ENCODE measurements at regions not wholly inside any gene's neighbourhood (a gene's known extent, or its start where the extent isn't known, plus 50 kb on each side); places are given as distances from the start of the nearest gene placed in this dataset.

- H3K4me3 ChIP-seq (ENCODE audit: low read depth, low read length), result no peak overlapping the region
- no peak for TF ChIP-seq CTCF (IDR thresholded peaks at IDR 0.05; ENCODE audit: low read depth, low read length, missing control alignments)
- in situ Hi-C loops (cut with HindIII; ENCODE audit: low sequenced_read_pairs), result no loop called here
- DNase-seq (ENCODE audit: low read depth), result no peak
Observed at GRCh38 chr4:167786504-167786903, 305.8 kb upstream of the ANXA10 start.

GRCh38 chr4:167787231-167787630 is 305.1 kb upstream of the ANXA10 start:
- H3K4me3 ChIP-seq (ENCODE audit: low read depth, low read length), result no peak overlapping the region
- no peak for TF ChIP-seq CTCF (IDR thresholded peaks at IDR 0.05; ENCODE audit: low read depth, low read length, missing control alignments)
- no peak for DNase-seq (ENCODE audit: low read depth)
- in situ Hi-C loops (cut with HindIII; ENCODE audit: low sequenced_read_pairs), result no loop called here

GRCh38 chr4:167802463-167803212 is 289.7 kb upstream of the ANXA10 start:
- no peak for DNase-seq (ENCODE audit: low read depth)
- in situ Hi-C loops (cut with HindIII; ENCODE audit: low sequenced_read_pairs), result no loop called here
- no peak overlapping the region for H3K4me3 ChIP-seq (ENCODE audit: low read depth, low read length)
- no peak for TF ChIP-seq CTCF (IDR thresholded peaks at IDR 0.05; ENCODE audit: low read depth, low read length, missing control alignments)

DNA sequence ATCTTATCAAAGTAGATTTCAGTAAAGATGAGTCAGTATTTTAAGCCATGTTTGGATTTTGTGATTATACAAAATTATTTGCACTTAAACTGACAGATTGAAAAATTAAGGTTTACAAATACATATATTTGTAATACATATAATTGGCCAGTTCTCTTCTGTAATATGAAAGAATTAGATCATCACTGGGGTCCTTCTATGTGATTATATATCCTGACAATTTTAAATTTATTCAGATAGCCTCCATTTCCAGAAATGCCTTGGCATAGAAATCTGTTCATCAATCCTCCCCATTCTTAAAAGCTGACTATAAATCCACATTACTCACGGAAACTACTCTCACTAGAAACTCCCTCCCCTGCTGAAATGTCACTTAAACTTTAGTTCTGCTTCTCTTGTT is 280.4 kb upstream of the ANXA10 start:
- H3K4me3 ChIP-seq (ENCODE audit: low read depth, low read length), result no peak overlapping the region
- in situ Hi-C loops (cut with HindIII; ENCODE audit: low sequenced_read_pairs), result no loop called here
- no peak for DNase-seq (ENCODE audit: low read depth)
- no peak for TF ChIP-seq CTCF (IDR thresholded peaks at IDR 0.05; ENCODE audit: low read depth, low read length, missing control alignments)

- no peak overlapping the region for H3K4me3 ChIP-seq (ENCODE audit: low read depth, low read length)
- in situ Hi-C loops (cut with HindIII; ENCODE audit: low sequenced_read_pairs), result no loop called here
- TF ChIP-seq CTCF (IDR thresholded peaks at IDR 0.05; ENCODE audit: low read depth, low read length, missing control alignments), result no peak
- no peak for DNase-seq (ENCODE audit: low read depth)
Observed at GRCh38 chr4:167826281-167826680, 266.1 kb upstream of the ANXA10 start.

- in situ Hi-C loops (cut with HindIII; ENCODE audit: low sequenced_read_pairs), result no loop called here
- no peak overlapping the region for H3K4me3 ChIP-seq (ENCODE audit: low read depth, low read length)
- DNase-seq (ENCODE audit: low read depth), result no peak
- TF ChIP-seq CTCF (IDR thresholded peaks at IDR 0.05; ENCODE audit: low read depth, low read length, missing control alignments), result no peak
Observed at GRCh38 chr4:167831855-167832254, 260.5 kb upstream of the ANXA10 start.

Measured in astrocyte of the cerebellum (primary cell).